ENCODE measurements at regions not wholly inside any gene's neighbourhood (a gene's known extent, or its start where the extent isn't known, plus 50 kb on each side); places are given as distances from the start of the nearest gene placed in this dataset.
"Not testable (repeated sequence)": the region's sequence is repeated elsewhere in the genome, so short reads cannot be mapped to it uniquely, and the experiment has no call there.

- no peak for DNase-seq
Measured at GRCh38 chr1:204782118-204782700, 88.5 kb upstream of the NFASC start.

GRCh38 chr1:204785023-204785422 is 85.6 kb upstream of the NFASC start:
- not testable (repeated sequence) for DNase-seq

GRCh38 chr1:204788470-204788869 is 82.2 kb upstream of the NFASC start:
- no peak for DNase-seq

- peak; percentile 80 for DNase-seq
Measured at GRCh38 chr1:204791453-204792353, 79.0 kb upstream of the NFASC start.

GRCh38 chr1:204792354-204792692 is 78.3 kb upstream of the NFASC start:
- no peak for DNase-seq

- no peak for DNase-seq
Measured at GRCh38 chr1:204793259-204793914, 77.3 kb upstream of the NFASC start.

GRCh38 chr1:204796886-204797285 is 73.8 kb upstream of the NFASC start:
- DNase-seq = not testable (repeated sequence)

- DNase-seq = no peak
Measured at GRCh38 chr1:204797401-204797800, 73.3 kb upstream of the NFASC start.

- no peak for DNase-seq
Measured at GRCh38 chr1:204799630-204800029, 71.0 kb upstream of the NFASC start.

- no peak for DNase-seq
Measured at GRCh38 chr1:204801211-204801610, 69.5 kb upstream of the NFASC start.

GRCh38 chr1:204802401-204803175 is 68.1 kb upstream of the NFASC start:
- DNase-seq = no peak

- no peak for DNase-seq
Measured at GRCh38 chr1:204803607-204804006, 67.1 kb upstream of the NFASC start.

- DNase-seq = peak; percentile 88
Measured at GRCh38 chr1:204806943-204807687, 63.5 kb upstream of the NFASC start.

- no peak for DNase-seq
Measured at GRCh38 chr1:204809488-204809887, 61.2 kb upstream of the NFASC start.

GRCh38 chr1:204812842-204813241 is 57.8 kb upstream of the NFASC start:
- DNase-seq = no peak

GRCh38 chr1:204813522-204813921 is 57.1 kb upstream of the NFASC start:
- no peak for DNase-seq

- DNase-seq = no peak
Measured at GRCh38 chr1:204814166-204814884, 56.3 kb upstream of the NFASC start.

- no peak for DNase-seq
Measured at GRCh38 chr1:204817341-204817740, 53.3 kb upstream of the NFASC start.

GRCh38 chr1:204818998-204819397 is 51.7 kb upstream of the NFASC start:
- DNase-seq = no peak

GRCh38 chr1:204819495-204819894 is 51.2 kb upstream of the NFASC start:
- no peak for DNase-seq
